H1 (cell line): ENCODE measurements at regions not wholly inside any gene's neighbourhood (a gene's known extent, or its start where the extent isn't known, plus 50 kb on each side); places are given as distances from the start of the nearest gene placed in this dataset.

Experiments used
- ATF3 ChIP-seq: IDR thresholded peaks from 2 replicates; pipeline ENCODE4 v1.6.1; 2011; ENCODE audit warnings: low read depth, mild to moderate bottlenecking, low read length; ENCODE audit not compliant: insufficient read depth
- CHD7 ChIP-seq: fragments of 300-600 bp; sonication (generic); IDR thresholded peaks from 2 replicates; pipeline ENCODE4 v1.7.1; 2012; ENCODE audit warnings: low read length, moderate library complexity, mild to moderate bottlenecking, inconsistent platforms; ENCODE audit not compliant: insufficient replicate concordance
- CTBP2 ChIP-seq: IDR thresholded peaks from 2 replicates; pipeline ENCODE4 v1.7.0; 2011; ENCODE audit warnings: borderline replicate concordance, mild to moderate bottlenecking, moderate library complexity, mixed read lengths, low read length; ENCODE audit not compliant: insufficient read depth, insufficient read length
- EZH2 ChIP-seq: fragments of 200-600 bp; sonication (generic); IDR thresholded peaks from 2 replicates; pipeline ENCODE4 v1.7.1; 2012; ENCODE audit warnings: low read depth, mild to moderate bottlenecking, moderate library complexity, low read length, inconsistent platforms; ENCODE audit not compliant: severe bottlenecking
- JUN ChIP-seq: IDR thresholded peaks from 2 replicates; pipeline ENCODE4 v1.6.1; 2011; ENCODE audit warnings: low read depth, mild to moderate bottlenecking, improper control_type of control experiment, low read length
- MAFK ChIP-seq: IDR thresholded peaks from 2 replicates; pipeline ENCODE4 v1.6.1; 2012; ENCODE audit warnings: low read depth, mild to moderate bottlenecking, improper control_type of control experiment, low read length
- POLR2A ChIP-seq, 2 experiments: IDR thresholded peaks; 1 replicate in 1 of 2; 2 replicates in 1 of 2; pipeline ENCODE4 v1.6.1; 2011; ENCODE audit warnings: low read depth in 2 of 2, low read length in 2 of 2, mild to moderate bottlenecking in 2 of 2; ENCODE audit errors: control extremely low read depth in 1 of 2
- RAD21 ChIP-seq, 2 experiments: IDR thresholded peaks in 1 of 2; conservative IDR thresholded peaks in 1 of 2; 2 replicates each; pipeline ENCODE4 v1.6.1; 2011; ENCODE audit warnings: low read depth in 2 of 2, low read length in 2 of 2, improper control_type of control experiment in 1 of 2, inconsistent platforms in 1 of 2, mild to moderate bottlenecking in 1 of 2, moderate library complexity in 1 of 2
- SAP30 ChIP-seq: fragments of 300-600 bp; sonication (generic); IDR thresholded peaks from 2 replicates; pipeline ENCODE4 v1.7.1; 2012; ENCODE audit warnings: low read length, moderate library complexity, mild to moderate bottlenecking, inconsistent platforms; ENCODE audit not compliant: insufficient read depth, insufficient replicate concordance
- SRF ChIP-seq: IDR thresholded peaks from 2 replicates; pipeline ENCODE4 v1.6.1; 2011; ENCODE audit warnings: mild to moderate bottlenecking, low read depth, low read length, moderate library complexity

GRCh38 chr10:110413903-110414547 lies 83.7 kb upstream of the DUSP5 start (continued):
- TF ChIP-seq CHD7 (no peak), MAFK (no peak), SRF (no peak), ATF3 (no peak), RAD21 (IDR thresholded peaks at IDR 0.05 in 1 of 2, conservative IDR thresholded peaks at IDR 0.05 in 1 of 2; ENCODE audit: low read depth in 2 of 2, low read length in 2 of 2) (no peak), EZH2 (no peak), CTBP2 (no peak), POLR2A (IDR thresholded peaks at IDR 0.05; ENCODE audit: control extremely low read depth in 1 of 2, low read depth in 2 of 2, low read length in 2 of 2) (no peak), SAP30 (no peak), JUN (no peak)
